Muscle layer of colon (tissue), 2 donors: ENCODE measurements at regions not wholly inside any gene's neighbourhood (a gene's known extent, or its start where the extent isn't known, plus 50 kb on each side); places are given as distances from the start of the nearest gene placed in this dataset.

Experiments
- H3K27ac ChIP-seq: one replicate; pipeline ENCODE4 v1.7.0; 2013; ENCODE audit warnings: low read depth, mild to moderate bottlenecking, low read length, moderate library complexity
- H3K27me3 ChIP-seq, 2 donors: one replicate each; pipeline ENCODE4 v1.7.0; 2013; ENCODE audit warnings: low read length in 2 of 2, mild to moderate bottlenecking in 2 of 2; ENCODE audit not compliant: insufficient read depth in 2 of 2, control insufficient read depth in 1 of 2
- H3K36me3 ChIP-seq: one replicate; pipeline ENCODE4 v1.7.0; 2013; ENCODE audit warnings: mild to moderate bottlenecking, low read length; ENCODE audit not compliant: insufficient read depth
- H3K4me1 ChIP-seq: one replicate; pipeline ENCODE4 v1.7.0; 2013; ENCODE audit warnings: mild to moderate bottlenecking, low read length; ENCODE audit not compliant: insufficient read depth
- H3K4me3 ChIP-seq, 2 donors: one replicate each; pipeline ENCODE4 v1.7.0; 2013; ENCODE audit warnings: low read length in 2 of 2, low read depth in 1 of 2, mild to moderate bottlenecking in 1 of 2, moderate library complexity in 1 of 2
- H3K9ac ChIP-seq: one replicate; pipeline ENCODE4 v1.7.0; 2013; ENCODE audit warnings: low read length
- H3K9me3 ChIP-seq: one replicate; pipeline ENCODE4 v1.7.0; 2013; ENCODE audit warnings: mild to moderate bottlenecking, low read length
- donor health status: abdominal sarcoma.
- donor health status: Adenocarcinoma of cecum.

DNA sequence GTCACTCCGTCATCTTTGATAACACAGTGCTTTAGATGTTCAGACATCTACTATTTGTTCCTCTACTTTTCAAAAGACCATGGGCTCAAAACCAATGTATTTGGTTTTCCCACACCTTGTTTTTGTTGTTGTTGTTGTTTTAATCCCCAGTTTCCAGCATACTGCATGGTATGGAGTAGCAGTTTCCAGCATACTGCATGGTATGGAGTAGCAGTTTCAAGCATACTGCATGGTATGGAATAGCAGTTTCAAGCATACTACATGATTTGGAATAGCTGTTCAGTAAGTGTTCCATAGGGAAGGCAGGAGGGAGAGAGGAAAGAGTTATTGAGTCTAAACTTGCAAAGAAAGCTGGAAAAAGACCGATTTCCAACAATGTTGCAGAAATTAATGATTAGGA lies 314.3 kb upstream of the PRKCQ start:
- H3K4me1 ChIP-seq, result no peaks in the 10 kb centered on the region
- H3K4me3 ChIP-seq, result no peak overlapping the region
- no peaks in the 10 kb centered on the region for H3K9me3 ChIP-seq
- no peak overlapping the region for H3K27ac ChIP-seq
- H3K9ac ChIP-seq, result no peak overlapping the region
- no peaks in the 10 kb centered on the region for H3K27me3 ChIP-seq
- no peaks in the 10 kb centered on the region for H3K36me3 ChIP-seq

DNA sequence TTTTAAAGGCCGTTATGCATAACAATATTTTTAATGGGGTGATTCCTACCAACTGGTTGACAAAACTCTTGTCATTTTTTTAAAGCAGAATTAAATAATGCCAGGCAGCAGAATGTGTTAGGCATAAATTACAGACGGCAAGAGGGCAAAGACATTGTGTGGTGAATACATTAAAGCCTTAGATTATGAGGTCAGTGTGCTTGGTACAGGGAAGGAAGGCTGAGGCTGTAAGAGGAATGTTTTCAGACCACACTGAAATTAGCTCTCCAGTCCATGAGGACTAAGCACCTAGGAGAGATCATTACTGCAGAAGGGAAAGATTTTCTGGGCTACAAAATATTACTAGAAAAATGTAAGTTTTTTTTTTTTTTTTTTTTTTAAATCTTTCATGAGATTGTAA lies 312.8 kb upstream of the PRKCQ start:
- no peak overlapping the region for H3K27ac ChIP-seq

DNA sequence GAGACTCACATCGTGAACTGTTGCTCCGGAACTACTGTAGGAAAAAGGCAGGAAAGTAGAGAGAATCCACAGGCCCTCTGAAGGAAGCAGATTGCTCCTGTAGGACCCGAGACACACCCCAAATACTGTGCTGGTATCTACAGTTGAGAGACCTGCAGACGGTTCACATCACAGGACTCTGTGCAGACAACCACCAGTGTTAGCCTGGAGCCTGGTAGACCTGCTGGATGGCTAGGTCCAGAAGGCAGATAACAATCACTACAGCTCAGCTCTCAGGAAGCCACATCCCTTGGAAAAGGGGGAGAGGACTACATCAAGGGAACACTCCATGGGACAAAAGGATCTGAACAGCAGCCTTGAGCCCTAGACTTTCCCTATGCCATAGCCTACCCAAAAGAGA lies 311.8 kb upstream of the PRKCQ start:
- Histone ChIP-seq H3K9me3 (no peaks in the 10 kb centered on the region), H3K4me3 (no peak overlapping the region)

More for the DNA sequence above, 312.8 kb upstream of the PRKCQ start:
- Histone ChIP-seq H3K4me3 (no peak overlapping the region), H3K36me3 (no peaks in the 10 kb centered on the region), H3K27me3 (no peaks in the 10 kb centered on the region), H3K9ac (no peak overlapping the region), H3K4me1 (no peaks in the 10 kb centered on the region), H3K9me3 (no peaks in the 10 kb centered on the region)

DNA sequence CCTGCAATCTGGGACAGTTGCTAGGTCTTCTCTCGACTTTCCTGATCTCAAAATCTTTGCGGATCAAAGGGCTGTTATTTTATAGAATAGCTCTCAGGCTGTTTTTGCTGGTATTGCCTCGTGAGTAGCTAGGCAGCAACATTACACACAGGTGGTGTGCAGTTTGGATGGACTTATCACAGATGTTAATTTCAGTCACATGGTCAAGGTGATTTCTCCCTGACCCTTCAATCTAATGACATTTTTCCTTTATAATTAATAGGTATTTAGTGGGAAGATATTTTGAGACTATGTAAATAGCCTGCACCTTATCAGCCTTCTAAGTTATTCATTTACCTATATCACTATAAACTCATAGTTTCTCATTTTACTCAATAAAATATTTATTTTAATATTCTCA lies 309.6 kb upstream of the PRKCQ start:
- Histone ChIP-seq H3K9ac (no peak overlapping the region), H3K27me3 (no peaks in the 10 kb centered on the region), H3K36me3 (no peaks in the 10 kb centered on the region), H3K27ac (no peak overlapping the region), H3K4me1 (no peaks in the 10 kb centered on the region), H3K9me3 (no peaks in the 10 kb centered on the region), H3K4me3 (no peak overlapping the region)

More for the DNA sequence above, 311.8 kb upstream of the PRKCQ start:
- H3K36me3 ChIP-seq, result no peaks in the 10 kb centered on the region
- no peaks in the 10 kb centered on the region for H3K4me1 ChIP-seq
- no peak overlapping the region for H3K9ac ChIP-seq
- H3K27me3 ChIP-seq, result no peaks in the 10 kb centered on the region
- H3K27ac ChIP-seq, result no peak overlapping the region

DNA sequence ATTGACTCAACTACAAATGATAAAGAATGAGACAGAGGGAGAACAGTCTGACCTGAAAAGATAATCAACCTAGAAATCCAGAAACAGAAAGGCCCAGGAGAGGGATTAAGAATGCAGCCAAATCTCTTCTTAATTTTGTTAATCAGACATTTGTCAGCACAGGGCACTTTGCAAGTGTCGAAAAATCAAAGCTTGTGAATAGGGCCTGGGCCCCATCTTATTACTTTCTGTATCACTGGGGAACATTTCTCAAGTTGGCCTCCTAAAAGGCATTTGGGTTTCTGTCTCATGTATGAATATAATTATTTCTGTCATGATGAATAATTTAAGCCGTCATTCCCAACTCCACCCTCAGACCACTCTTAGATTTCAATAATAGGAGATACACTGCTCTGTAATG lies 308.4 kb upstream of the PRKCQ start:
- Histone ChIP-seq H3K27me3 (no peaks in the 10 kb centered on the region), H3K36me3 (no peaks in the 10 kb centered on the region), H3K9ac (no peak overlapping the region), H3K9me3 (no peaks in the 10 kb centered on the region), H3K27ac (no peak overlapping the region), H3K4me1 (no peaks in the 10 kb centered on the region), H3K4me3 (no peak overlapping the region)

DNA sequence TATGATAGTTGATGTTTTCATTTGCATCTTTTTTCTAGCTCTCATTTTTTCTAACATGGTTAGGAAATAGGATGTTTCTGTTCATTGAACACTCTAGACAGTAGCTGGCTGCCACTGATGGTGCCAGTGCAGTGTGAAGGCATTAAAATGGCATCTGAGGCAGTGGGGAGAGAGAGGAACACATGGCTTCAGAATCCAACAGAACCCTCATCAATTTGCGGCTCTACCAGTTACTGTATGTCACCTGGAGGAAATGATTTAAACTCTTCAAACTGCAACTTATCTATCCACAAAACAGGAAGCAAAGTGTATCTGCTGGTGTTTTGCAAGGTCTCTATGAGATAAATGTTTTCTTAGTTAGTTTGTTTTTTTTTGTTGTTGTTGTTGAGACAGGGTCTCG lies 305.2 kb upstream of the PRKCQ start:
- Histone ChIP-seq H3K9ac (no peak overlapping the region), H3K27me3 (no peaks in the 10 kb centered on the region)

DNA sequence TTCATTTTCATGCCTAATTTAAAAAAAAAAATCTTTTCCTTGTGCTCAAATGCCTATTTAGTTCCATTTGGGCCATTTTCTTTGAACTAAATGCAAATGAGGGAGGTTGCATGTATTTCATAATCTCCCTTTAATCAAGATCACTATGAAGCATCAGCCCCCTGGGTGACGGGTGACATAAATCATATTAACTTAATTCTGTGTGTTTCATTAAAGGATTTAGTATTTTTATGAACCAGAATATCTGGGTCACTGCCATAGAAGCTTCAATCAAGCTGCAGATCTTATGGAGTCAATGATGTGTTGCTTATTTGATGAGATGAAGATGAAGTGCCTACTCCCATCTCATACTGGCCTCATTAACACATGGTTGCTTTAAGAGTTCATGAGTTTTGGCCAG lies 301.9 kb upstream of the PRKCQ start:
- no peak overlapping the region for H3K27ac ChIP-seq
- H3K36me3 ChIP-seq, result no peaks in the 10 kb centered on the region
- H3K4me1 ChIP-seq, result no peaks in the 10 kb centered on the region
- H3K9me3 ChIP-seq, result no peaks in the 10 kb centered on the region
- H3K9ac ChIP-seq, result no peak overlapping the region
- H3K4me3 ChIP-seq, result no peak overlapping the region
- no peaks in the 10 kb centered on the region for H3K27me3 ChIP-seq

More for the DNA sequence above, 305.2 kb upstream of the PRKCQ start:
- no peak overlapping the region for H3K4me3 ChIP-seq
- H3K36me3 ChIP-seq, result no peaks in the 10 kb centered on the region
- H3K4me1 ChIP-seq, result no peaks in the 10 kb centered on the region
- H3K27ac ChIP-seq, result no peak overlapping the region
- H3K9me3 ChIP-seq, result no peaks in the 10 kb centered on the region

DNA sequence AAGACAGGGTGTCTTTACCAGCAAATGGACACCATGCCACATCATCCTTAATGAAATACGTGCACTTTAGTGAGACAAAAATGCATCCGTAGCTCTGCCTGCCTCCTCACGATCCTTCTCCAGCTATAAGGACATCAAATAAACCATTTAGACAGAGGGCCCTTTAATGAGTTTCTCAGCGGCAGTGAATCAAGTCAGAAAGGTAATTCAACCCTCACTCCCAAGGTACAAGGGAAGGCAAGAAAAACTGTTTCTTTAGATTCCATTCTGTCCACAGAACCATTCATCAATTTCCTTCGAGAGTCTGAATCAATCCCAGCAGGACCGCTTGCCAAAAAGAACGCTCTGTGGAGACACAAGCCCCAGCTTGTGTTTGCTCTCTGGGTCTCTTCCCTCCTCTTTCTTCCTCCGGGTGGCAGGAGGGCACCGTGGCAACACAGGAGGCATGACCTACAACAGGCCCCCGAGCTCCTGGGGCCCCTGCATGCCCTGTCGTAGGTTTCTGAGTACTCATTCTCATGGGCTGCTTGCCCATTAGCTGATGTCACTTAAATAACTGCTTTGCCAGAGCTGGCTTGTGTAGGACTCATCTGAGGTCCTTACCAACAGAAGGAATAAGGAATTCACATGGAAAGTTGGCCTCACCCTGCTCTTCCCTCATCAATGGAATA lies 297.8 kb upstream of the PRKCQ start:
- Histone ChIP-seq H3K27me3 (no peaks in the 10 kb centered on the region), H3K36me3 (no peaks in the 10 kb centered on the region), H3K9ac (no peak overlapping the region), H3K9me3 (no peaks in the 10 kb centered on the region), H3K27ac (no peak overlapping the region), H3K4me1 (no peaks in the 10 kb centered on the region), H3K4me3 (no peak overlapping the region)

DNA sequence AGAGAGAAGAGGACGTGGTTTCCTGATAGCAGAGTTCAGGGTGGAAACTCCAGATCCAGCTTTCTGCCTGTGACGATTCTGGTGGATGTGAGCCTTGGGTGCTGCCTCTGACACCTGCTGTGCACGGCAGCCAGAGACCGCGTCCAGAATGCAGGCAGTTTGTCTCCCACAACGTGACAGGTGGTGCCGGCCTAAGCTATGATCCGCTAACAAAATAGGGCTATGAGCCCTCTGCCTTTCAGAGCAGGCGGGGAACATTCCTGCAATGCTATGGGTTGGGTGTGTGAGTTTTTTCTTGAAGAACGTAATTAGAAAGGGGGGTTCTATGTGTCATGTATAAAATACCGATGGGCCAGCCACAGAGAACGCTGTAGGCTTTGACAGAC lies 297.3 kb upstream of the PRKCQ start:
- no peaks in the 10 kb centered on the region for H3K27me3 ChIP-seq
- H3K27ac ChIP-seq, result no peak overlapping the region
- no peaks in the 10 kb centered on the region for H3K9me3 ChIP-seq
- H3K4me3 ChIP-seq, result no peak overlapping the region
- H3K36me3 ChIP-seq, result no peaks in the 10 kb centered on the region
- no peak overlapping the region for H3K9ac ChIP-seq
- H3K4me1 ChIP-seq, result no peaks in the 10 kb centered on the region

DNA sequence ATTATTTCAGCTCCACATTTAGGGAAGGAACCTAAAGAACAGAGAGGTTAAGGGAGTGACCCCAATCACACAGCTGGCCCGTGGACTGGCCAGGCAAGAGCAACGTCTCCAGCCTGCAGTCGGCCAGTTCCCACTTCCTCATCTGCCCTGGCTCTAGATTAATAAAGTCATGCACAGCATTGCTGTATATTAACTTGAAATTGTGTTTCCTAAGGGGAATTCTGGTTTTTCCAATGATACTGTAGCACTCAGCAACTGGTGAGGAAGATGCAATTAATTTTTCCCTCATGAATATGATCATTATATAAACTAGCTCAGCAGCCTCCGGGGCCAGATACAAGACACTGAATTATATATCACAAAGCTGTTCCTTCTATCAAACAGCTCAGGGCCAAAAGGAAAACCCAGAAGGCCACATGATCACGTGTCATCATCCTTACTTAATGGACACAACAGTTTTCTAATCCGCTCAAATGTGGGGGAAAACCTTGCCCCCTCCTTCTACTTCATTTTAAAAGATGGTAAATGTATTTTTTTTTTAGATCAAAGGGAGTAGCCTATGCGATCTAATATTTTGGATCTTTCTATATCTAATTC lies 295.3 kb upstream of the PRKCQ start:
- Histone ChIP-seq H3K9me3 (no peaks in the 10 kb centered on the region), H3K36me3 (no peaks in the 10 kb centered on the region), H3K9ac (no peak overlapping the region), H3K4me3 (no peak overlapping the region), H3K4me1 (no peaks in the 10 kb centered on the region), H3K27ac (no peak overlapping the region), H3K27me3 (no peaks in the 10 kb centered on the region)

DNA sequence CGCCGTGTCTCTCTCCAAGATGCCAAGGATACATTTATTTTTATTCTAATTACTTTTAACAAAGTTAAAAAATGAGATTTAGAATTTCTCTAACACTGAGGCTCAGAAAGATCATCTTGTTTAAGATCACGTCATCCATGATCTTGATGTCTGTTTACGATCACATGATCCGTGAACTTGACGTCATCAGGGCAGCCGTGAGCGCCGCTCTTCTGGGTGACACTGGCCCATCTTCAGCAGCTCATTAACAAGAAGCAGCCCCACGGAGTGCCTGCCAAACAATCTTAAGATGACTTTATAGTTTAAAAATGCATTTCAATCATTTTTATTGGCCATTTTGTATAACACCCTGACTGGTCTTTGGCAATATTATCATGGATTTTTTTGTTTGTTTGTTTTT lies 291.1 kb upstream of the PRKCQ start:
- no peak overlapping the region for H3K4me3 ChIP-seq
- H3K9ac ChIP-seq, result no peak overlapping the region
- no peaks in the 10 kb centered on the region for H3K9me3 ChIP-seq
- no peak overlapping the region for H3K27ac ChIP-seq
- H3K27me3 ChIP-seq, result no peaks in the 10 kb centered on the region
- H3K4me1 ChIP-seq, result no peaks in the 10 kb centered on the region
- H3K36me3 ChIP-seq, result no peaks in the 10 kb centered on the region

DNA sequence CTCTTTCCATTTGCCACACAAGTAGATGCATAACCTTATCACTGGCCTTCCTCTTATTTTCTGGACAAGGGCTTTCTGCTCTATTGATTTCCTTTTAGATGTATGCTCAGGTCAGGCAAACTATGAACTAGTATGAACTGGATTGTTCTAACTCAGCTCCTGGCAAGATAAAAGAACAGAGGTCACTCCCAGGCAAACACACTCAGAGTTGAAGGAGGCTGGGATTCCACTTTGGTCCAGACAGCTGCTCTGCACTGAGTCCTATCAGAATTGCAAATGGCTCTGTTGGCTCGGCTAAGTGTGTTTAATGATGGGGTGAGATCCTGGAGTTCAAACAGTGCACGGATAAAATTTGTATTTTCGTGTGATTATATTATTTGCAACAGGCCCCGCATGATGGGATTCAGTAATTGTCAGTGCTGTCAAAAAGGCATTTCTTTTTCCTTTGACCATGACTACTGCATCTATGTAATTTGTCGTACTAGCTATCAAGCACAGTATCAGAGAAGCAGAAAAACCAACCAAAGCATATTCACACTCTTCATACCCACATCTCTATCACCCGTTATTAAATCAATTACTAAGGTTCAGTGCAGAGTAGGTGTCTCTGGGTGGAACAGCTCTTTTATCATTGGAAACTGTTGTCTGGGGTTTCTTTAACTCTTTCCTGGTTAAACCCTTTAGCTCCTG lies 288.1 kb upstream of the PRKCQ start:
- Histone ChIP-seq H3K4me1 (no peaks in the 10 kb centered on the region), H3K27me3 (no peaks in the 10 kb centered on the region), H3K4me3 (no peak overlapping the region), H3K9ac (no peak overlapping the region), H3K27ac (no peak overlapping the region), H3K36me3 (no peaks in the 10 kb centered on the region), H3K9me3 (no peaks in the 10 kb centered on the region)
